HG02938 (cell line): ENCODE measurements at regions not wholly inside any gene's neighbourhood (a gene's known extent, or its start where the extent isn't known, plus 50 kb on each side); places are given as distances from the start of the nearest gene placed in this dataset.

Experiments used
- ATAC-seq: cut with Tn5 transposase; IDR thresholded peaks from one replicate; pipeline ENCODE4 v1.9.1; 2021; ENCODE audit warnings: mild to moderate bottlenecking, moderate library complexity; ENCODE audit not compliant: unreplicated experiment

DNA sequence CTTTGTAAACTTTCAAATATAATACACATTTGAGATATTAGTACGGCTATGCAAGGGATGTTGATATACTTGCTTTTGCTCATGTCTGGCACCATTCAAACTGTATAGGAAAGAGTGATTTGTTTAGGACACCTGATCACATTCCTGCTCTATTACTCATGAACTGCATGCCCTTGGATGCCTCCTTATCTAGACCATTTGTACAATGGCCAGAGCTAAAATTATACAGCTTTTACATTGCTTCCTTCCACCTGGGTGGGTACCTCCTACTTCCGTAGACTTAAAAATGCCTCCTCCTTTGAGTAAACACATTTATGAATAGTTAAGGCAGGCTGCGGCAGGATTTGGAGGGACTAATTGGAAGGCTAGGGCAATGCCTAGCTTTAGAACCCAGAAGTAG, 85.4 kb upstream of the PBX1 start:
- ATAC-seq = no peak

DNA sequence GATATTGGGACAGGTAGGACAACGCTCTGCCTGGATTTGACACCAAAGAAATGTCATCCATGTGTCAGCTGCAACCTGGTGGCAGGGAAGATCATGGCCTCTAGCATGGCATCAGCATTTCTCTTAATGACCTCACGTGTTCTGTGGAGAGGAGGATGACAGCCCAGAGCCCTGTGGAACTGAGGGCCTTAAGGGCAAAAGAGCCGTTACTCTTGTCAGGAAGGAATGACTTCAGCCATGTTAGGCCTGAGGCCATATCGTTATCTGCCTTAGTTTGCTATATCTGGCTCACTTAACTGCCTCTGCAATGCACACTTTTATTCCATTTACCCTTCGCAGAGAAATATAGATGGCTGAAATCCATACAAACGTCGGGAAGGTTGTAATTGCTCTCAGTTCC, 83.2 kb upstream of the PBX1 start:
- ATAC-seq = no peak

- ATAC-seq = no peak
Observed at GRCh38 chr1:164477343-164477742, 81.6 kb upstream of the PBX1 start.

GRCh38 chr1:164479242-164479641, 79.7 kb upstream of the PBX1 start:
- ATAC-seq = no peak

DNA sequence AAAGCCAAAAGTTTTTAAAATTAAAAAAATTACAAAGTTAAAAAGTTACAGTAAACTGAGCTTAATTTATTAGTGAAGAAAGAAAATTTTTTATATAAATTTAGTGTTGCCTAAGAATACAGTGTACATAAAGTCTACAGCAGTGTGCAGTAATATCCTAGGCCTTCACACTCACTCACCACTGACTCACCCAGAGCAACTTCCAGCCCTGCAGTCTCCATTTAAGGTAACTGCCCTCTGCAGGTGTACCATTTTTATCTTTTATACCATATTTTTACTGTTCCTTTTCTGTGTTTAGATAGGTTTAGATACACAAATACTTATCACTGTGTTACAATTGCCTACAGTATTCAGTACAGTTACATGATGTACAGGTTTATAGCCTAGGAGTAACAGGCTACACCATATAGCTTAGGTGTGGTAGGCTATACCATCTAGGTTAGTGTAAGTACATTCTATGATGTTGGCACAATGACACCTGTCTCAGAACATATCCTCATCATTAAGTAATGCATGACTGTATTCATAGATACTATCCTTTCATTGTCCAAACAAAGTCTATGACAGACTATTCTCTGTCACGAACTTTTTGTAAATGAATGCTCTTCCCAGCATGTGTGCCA, 78.6 kb upstream of the PBX1 start:
- no peak for ATAC-seq

DNA sequence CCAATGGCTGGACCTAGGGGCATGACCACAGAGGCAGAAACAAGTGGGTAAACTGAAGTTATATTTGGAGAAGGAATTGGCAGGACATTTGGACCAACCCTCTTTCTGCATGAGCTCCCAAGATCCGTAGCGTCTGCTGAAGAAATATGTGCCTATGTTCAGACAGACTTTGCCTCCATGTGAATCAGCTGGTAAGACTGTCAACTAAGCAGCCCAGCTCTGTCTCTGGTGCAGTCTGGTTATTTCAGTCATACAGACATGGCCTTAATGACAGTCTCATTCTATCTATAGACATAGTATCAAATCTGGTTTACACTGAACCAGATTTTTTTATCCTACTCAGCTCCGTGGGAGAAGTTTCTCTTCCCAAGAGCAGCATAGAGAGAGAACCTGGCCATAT, 63.1 kb upstream of the PBX1 start:
- ATAC-seq = no peak

GRCh38 chr1:164498792-164499191, 60.2 kb upstream of the PBX1 start:
- ATAC-seq = no peak

DNA sequence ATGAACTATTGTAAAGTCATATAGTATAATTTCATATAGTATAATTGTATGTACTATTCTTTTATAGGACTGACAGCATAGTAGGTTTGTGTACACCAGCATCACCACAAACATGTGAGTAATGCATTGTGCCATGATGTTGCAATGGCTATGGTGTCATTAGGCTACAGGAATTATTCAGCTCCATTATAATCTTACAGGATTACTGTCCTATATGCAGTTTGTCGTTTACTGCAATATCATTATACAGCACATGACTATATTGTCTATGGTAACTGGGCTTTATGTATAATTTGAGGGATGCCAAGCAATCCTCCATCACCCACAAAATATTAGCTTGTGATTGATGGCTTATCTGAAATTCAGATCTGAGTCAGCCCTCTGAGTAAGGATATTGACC, 54.2 kb upstream of the PBX1 start:
- ATAC-seq = no peak
